Hepatocyte (in vitro differentiated cells): ENCODE measurements at regions not wholly inside any gene's neighbourhood (a gene's known extent, or its start where the extent isn't known, plus 50 kb on each side); places are given as distances from the start of the nearest gene placed in this dataset.

Source experiments
- DNase-seq: peaks from one replicate; pipeline ENCODE4 v3.0.0-alpha.2; 2016; ENCODE audit warnings: low spot score
- H2AFZ ChIP-seq: fragments of 200-600 bp; sonication (generic); 2 replicates; pipeline ENCODE4 v1.6.0; 2016; ENCODE audit warnings: antibody characterized with exemption, mild to moderate bottlenecking
- H3K27ac ChIP-seq: fragments of 200-600 bp; sonication (generic); 2 replicates; pipeline ENCODE4 v1.5.1; 2016; ENCODE audit warnings: mild to moderate bottlenecking
- H3K27me3 ChIP-seq: fragments of 200-600 bp; sonication (generic); 2 replicates; pipeline ENCODE4 v1.6.1; 2016
- H3K36me3 ChIP-seq: fragments of 200-600 bp; sonication (generic); replicated peaks from 2 replicates; pipeline ENCODE4 v1.5.1; 2016; ENCODE audit warnings: low read depth; ENCODE audit not compliant: insufficient read depth
- H3K4me1 ChIP-seq: fragments of 200-600 bp; sonication (generic); 2 replicates; pipeline ENCODE4 v1.5.1; 2016; ENCODE audit warnings: mild to moderate bottlenecking, moderate library complexity; ENCODE audit not compliant: insufficient read depth
- H3K4me2 ChIP-seq: fragments of 200-600 bp; sonication (generic); 2 replicates; pipeline ENCODE4 v1.6.0; 2016
- H3K4me3 ChIP-seq: fragments of 200-600 bp; sonication (generic); 2 replicates; pipeline ENCODE4 v1.5.1; 2016; ENCODE audit warnings: mild to moderate bottlenecking
- H3K79me2 ChIP-seq: fragments of 200-600 bp; sonication (generic); 2 replicates; pipeline ENCODE4 v1.6.0; 2017; ENCODE audit warnings: mild to moderate bottlenecking
- H3K9me2 ChIP-seq: fragments of 200-600 bp; sonication (generic); replicated peaks from 2 replicates; pipeline ENCODE4 v1.6.0; 2017; ENCODE audit warnings: mild to moderate bottlenecking; ENCODE audit not compliant: insufficient read depth
- H3K9me3 ChIP-seq: fragments of 200-600 bp; sonication (generic); 2 replicates; pipeline ENCODE4 v1.5.1; 2016; ENCODE audit warnings: low read depth, mild to moderate bottlenecking
- H4K20me1 ChIP-seq: fragments of 200-600 bp; sonication (generic); 2 replicates; pipeline ENCODE4 v1.6.0; 2016; ENCODE audit warnings: mild to moderate bottlenecking; ENCODE audit not compliant: insufficient read depth, poor library complexity, severe bottlenecking
- CTCF ChIP-seq: fragments of 200-600 bp; sonication (generic); IDR thresholded peaks from 2 replicates; pipeline ENCODE4 v1.5.1; 2016; ENCODE audit warnings: antibody characterized with exemption, mild to moderate bottlenecking; ENCODE audit not compliant: poor library complexity
- EZH2 ChIP-seq: fragments of 200-600 bp; sonication (generic); IDR thresholded peaks from 2 replicates; pipeline ENCODE4 v1.6.1; 2016; ENCODE audit warnings: antibody characterized with exemption, mild to moderate bottlenecking, borderline replicate concordance
- EZH2phosphoT487 ChIP-seq: fragments of 200-600 bp; sonication (generic); IDR thresholded peaks from one replicate; pipeline ENCODE4 v1.6.1; 2018; ENCODE audit warnings: antibody characterized with exemption, mild to moderate bottlenecking, low read depth, moderate library complexity; ENCODE audit not compliant: unreplicated experiment, severe bottlenecking
- WGBS: methylation state at CpG from one replicate; pipeline ENCODE4 v1.1.6; 2016; ENCODE audit warnings: low lambda C conversion rate; ENCODE audit errors: missing lambda C conversion rate; 5-methylcytosine and 5-hydroxymethylcytosine counted together

GRCh38 chr10:24041034-24041433, 167.9 kb upstream of the KIAA1217 start:
- Histone ChIP-seq H4K20me1 (no peaks in the 10 kb centered on the region), H3K27ac (no peak overlapping the region), H3K4me1 (no peaks in the 10 kb centered on the region), H3K27me3 (no peaks in the 10 kb centered on the region), H3K4me2 (no peak overlapping the region), H3K9me2 (no peaks in the 10 kb centered on the region), H3K9me3 (no peaks in the 10 kb centered on the region), H3K36me3 (no peaks in the 10 kb centered on the region), H3K4me3 (no peak overlapping the region), H2AFZ (no peak overlapping the region), H3K79me2 (no peaks in the 10 kb centered on the region)
- TF ChIP-seq EZH2phosphoT487 (no peak), EZH2 (no peak), CTCF (no peak)
- DNase-seq: no peak
- 62% methylated on average over 3 of the region's 3 CpGs for WGBS

GRCh38 chr10:24041834-24042233, 167.1 kb upstream of the KIAA1217 start:
- no peaks in the 10 kb centered on the region for H3K9me3 ChIP-seq
- no peak overlapping the region for H3K27ac ChIP-seq
- H4K20me1 ChIP-seq: no peaks in the 10 kb centered on the region
- H2AFZ ChIP-seq: no peak overlapping the region
- no peak for TF ChIP-seq EZH2
- no peak for TF ChIP-seq CTCF
- no peak for TF ChIP-seq EZH2phosphoT487
- 51% methylated on average over 8 of the region's 8 CpGs for WGBS
- no peaks in the 10 kb centered on the region for H3K9me2 ChIP-seq
- H3K27me3 ChIP-seq: no peaks in the 10 kb centered on the region
- no peak for DNase-seq
- H3K4me3 ChIP-seq: no peak overlapping the region
- no peaks in the 10 kb centered on the region for H3K79me2 ChIP-seq
- peak overlapping the region; percentile 49 for H3K4me2 ChIP-seq
- no peaks in the 10 kb centered on the region for H3K36me3 ChIP-seq
- no peaks in the 10 kb centered on the region for H3K4me1 ChIP-seq

GRCh38 chr10:24042884-24043283, 166.1 kb upstream of the KIAA1217 start:
- DNase-seq: no peak
- Histone ChIP-seq H3K27ac (no peak overlapping the region), H3K27me3 (no peaks in the 10 kb centered on the region), H3K36me3 (no peaks in the 10 kb centered on the region), H4K20me1 (no peaks in the 10 kb centered on the region), H3K4me3 (no peak overlapping the region), H3K9me3 (no peaks in the 10 kb centered on the region), H3K4me2 (no peak overlapping the region), H3K4me1 (no peaks in the 10 kb centered on the region), H2AFZ (no peak overlapping the region), H3K79me2 (no peaks in the 10 kb centered on the region), H3K9me2 (no peaks in the 10 kb centered on the region)
- WGBS: 86% methylated on average over 3 of the region's 3 CpGs
- no peak for TF ChIP-seq CTCF
- TF ChIP-seq EZH2phosphoT487: no peak
- no peak for TF ChIP-seq EZH2

GRCh38 chr10:24046060-24046459, 162.9 kb upstream of the KIAA1217 start:
- H3K9me2 ChIP-seq: no peaks in the 10 kb centered on the region
- WGBS: 98% methylated on average over 2 of the region's 2 CpGs
- no peak for DNase-seq

More at GRCh38 chr10:24046060-24046459, 162.9 kb upstream of the KIAA1217 start:
- no peak overlapping the region for H2AFZ ChIP-seq
- H3K27ac ChIP-seq: no peak overlapping the region
- H3K27me3 ChIP-seq: no peaks in the 10 kb centered on the region
- H3K4me1 ChIP-seq: no peaks in the 10 kb centered on the region
- no peak overlapping the region for H3K4me2 ChIP-seq
- no peak overlapping the region for H3K4me3 ChIP-seq
- no peaks in the 10 kb centered on the region for H3K36me3 ChIP-seq
- H4K20me1 ChIP-seq: no peaks in the 10 kb centered on the region
- TF ChIP-seq CTCF (no peak), EZH2phosphoT487 (no peak), EZH2 (no peak)
- H3K9me3 ChIP-seq: no peaks in the 10 kb centered on the region
- H3K79me2 ChIP-seq: no peaks in the 10 kb centered on the region
